ENCODE measurements at regions not wholly inside any gene's neighbourhood (a gene's known extent, or its start where the extent isn't known, plus 50 kb on each side); places are given as distances from the start of the nearest gene placed in this dataset.

GRCh38 chr11:69403556-69404215 is 77.8 kb upstream of the LINC01488 start:
- ATAC-seq (no peak), DNase-seq (ENCODE audit: low spot score in 2 of 2) (no peak)
- peaks cover 4% of the 10 kb centered on the region for H3K9me3 Mint-ChIP-seq
- no peaks in the 10 kb centered on the region for H3K36me3 Mint-ChIP-seq
- H3K27ac Mint-ChIP-seq, result peak overlapping the region; percentile 29
- H3K4me1 Mint-ChIP-seq, result peaks cover 7% of the 10 kb centered on the region
- H3K4me3 Mint-ChIP-seq, result no peak overlapping the region

DNA sequence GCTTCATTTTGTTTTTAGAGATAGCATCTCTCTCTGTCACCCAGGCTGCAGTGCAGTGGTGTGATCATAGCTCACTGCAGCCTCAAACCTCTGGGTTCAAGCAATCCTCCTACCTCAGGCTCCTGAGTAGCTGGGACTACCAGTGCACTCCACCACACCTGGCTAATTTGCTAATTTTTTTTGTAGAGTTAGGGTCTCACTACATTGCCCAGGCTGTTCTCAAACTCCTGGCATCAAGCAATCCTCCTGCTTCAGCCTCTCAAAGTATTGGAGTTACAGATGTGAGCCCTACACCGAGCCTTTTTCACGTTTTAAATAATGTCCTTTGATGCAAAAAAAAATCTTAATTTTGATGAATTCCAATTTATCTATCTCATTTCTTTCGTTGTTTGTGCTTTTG is 75.4 kb upstream of the LINC01488 start:
- peaks cover 12% of the 10 kb centered on the region for H3K4me1 Mint-ChIP-seq
- no peak overlapping the region for H3K27ac Mint-ChIP-seq
- DNase-seq (ENCODE audit: low spot score in 2 of 2) (no peak), ATAC-seq (no peak)
- no peak overlapping the region for H3K4me3 Mint-ChIP-seq
- H3K36me3 Mint-ChIP-seq, result no peaks in the 10 kb centered on the region
- peaks cover 4% of the 10 kb centered on the region for H3K9me3 Mint-ChIP-seq

DNA sequence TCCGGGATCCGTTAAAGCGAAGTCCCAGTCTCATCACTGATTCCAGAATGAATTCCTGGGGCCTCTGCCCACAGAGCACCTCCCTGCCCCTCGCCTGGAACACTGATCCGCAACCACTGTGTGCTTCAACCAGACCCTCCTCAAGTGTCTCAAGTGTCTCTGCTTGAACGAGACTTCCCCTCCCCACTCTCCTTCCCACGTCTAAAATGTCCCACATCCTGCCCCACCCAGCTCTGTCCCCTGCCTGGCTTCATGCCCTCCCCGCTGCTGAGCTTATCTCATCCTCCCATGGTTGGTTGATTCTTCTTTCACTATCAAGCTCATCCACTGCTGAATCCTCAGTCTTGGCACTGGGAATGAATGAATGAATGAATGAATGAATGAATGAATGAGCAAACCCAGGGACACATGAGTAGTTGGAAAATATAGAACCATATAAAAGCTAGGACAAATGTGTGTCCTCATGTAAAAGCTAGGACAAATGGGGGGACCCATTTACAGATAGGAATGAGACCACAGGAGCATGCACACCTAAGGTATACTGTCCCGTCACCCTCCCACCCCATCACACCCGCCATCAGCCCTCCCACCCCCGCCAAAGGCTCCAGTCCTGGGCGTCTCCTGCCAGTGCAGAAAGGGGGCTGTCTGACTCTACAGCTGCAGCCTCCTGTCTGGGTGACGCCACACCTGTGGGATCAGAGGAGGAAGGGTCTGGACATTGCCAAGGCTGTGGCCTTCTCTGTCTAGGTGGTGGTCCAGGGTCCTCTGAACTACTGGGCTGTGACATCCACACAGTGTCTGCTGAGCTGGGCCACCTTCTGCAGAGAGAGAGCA is 71.4 kb upstream of the LINC01488 start:
- Mint-ChIP-seq H3K9me3 (no peaks in the 10 kb centered on the region), H3K36me3 (no peaks in the 10 kb centered on the region), H3K4me3 (no peak overlapping the region), H3K27ac (no peak overlapping the region), H3K4me1 (peaks cover 5% of the 10 kb centered on the region)
- DNase-seq (ENCODE audit: low spot score in 2 of 2) (no peak), ATAC-seq (no peak)

DNA sequence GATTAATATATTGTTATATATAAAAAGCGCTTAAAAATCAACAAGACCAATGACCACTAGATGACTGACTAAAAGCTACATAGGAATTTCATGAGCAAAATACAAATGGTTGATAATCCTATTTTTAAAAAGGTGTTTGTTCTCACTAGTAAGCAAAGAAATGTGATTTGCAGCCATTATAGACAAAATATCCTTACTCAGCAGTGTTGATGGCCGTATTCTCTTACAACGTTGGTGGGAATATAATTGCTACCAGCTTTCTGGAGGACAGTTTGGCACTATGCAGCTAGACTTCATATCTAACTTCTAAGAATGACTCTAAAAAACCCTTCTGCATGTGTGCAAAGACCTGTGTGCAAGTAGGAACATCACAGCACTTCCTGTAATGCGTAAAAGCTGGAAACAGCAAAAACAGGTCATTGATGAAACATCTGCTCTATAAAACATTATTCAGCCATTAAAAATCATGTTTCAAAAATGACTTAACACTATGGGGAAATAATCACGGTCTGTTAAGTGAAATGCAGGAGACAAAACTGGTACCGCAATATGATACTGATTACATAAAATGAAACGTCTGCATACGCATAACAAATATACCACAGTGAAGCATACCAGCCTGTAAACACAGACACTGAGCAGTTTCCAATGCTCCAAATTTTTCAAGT is 70.1 kb upstream of the LINC01488 start:
- no peak for DNase-seq (ENCODE audit: low spot score in 2 of 2)
- Mint-ChIP-seq H3K27ac (no peak overlapping the region), H3K4me3 (no peak overlapping the region), H3K4me1 (peaks cover 5% of the 10 kb centered on the region), H3K36me3 (no peaks in the 10 kb centered on the region), H3K9me3 (no peaks in the 10 kb centered on the region)
- ATAC-seq, result peak; percentile 86

- Mint-ChIP-seq H3K27ac (no peak overlapping the region), H3K9me3 (no peaks in the 10 kb centered on the region), H3K4me1 (peaks cover 5% of the 10 kb centered on the region), H3K36me3 (no peaks in the 10 kb centered on the region), H3K4me3 (no peak overlapping the region)
- no peak for DNase-seq (ENCODE audit: low spot score in 2 of 2)
- no peak for ATAC-seq
These were observed 68.3 kb upstream of the LINC01488 start for GRCh38 chr11:69413015-69413801.

DNA sequence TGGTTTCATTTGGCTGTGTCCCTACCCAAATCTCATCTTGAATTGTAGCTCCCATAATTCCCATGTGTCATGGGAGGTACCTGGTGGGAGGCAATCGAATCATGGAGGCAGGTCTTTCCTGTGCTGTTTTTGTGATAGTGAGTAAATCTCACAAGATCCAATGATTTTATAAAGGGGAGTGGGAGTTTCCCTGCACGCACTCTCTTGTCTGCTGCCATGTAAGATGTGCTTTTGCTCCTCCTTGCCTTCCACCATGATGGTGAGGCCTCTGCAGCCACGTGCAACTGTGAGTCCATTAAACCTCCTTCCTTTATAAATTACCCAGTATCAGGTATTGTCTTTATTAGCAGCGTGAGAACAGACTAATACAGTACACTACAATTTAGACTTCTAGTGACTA is 67.5 kb upstream of the LINC01488 start:
- peaks cover 5% of the 10 kb centered on the region for H3K4me1 Mint-ChIP-seq
- H3K9me3 Mint-ChIP-seq, result no peaks in the 10 kb centered on the region
- ATAC-seq, result no peak
- DNase-seq (ENCODE audit: low spot score in 2 of 2), result no peak
- no peak overlapping the region for H3K4me3 Mint-ChIP-seq
- H3K27ac Mint-ChIP-seq, result no peak overlapping the region
- no peaks in the 10 kb centered on the region for H3K36me3 Mint-ChIP-seq

DNA sequence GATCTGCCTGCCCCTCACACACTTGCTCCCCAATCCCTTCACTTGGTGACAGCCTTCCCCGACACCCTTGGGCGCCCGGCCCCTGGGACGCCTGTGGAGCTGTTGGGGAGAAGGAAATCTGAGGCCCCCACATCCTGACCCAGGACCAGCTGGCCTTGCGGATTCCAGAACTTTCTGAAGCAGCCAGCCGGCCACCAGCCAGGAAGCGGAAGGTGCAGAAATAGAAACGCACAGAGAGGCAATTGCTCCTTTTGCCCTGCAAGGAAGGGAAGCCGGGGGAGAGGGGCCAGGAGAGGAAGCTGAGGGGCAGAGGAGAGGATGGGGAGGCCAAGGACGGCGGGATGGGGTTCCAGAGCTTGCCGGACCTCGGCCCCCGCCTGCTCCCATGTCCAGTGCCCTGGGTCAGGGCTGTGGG is 66.7 kb upstream of the LINC01488 start:
- Mint-ChIP-seq H3K36me3 (no peaks in the 10 kb centered on the region), H3K4me1 (peaks cover 4% of the 10 kb centered on the region), H3K4me3 (no peak overlapping the region), H3K27ac (no peak overlapping the region), H3K9me3 (no peaks in the 10 kb centered on the region)
- ATAC-seq (no peak), DNase-seq (ENCODE audit: low spot score in 2 of 2) (no peak)

- no peaks in the 10 kb centered on the region for H3K36me3 Mint-ChIP-seq
- H3K27ac Mint-ChIP-seq, result no peak overlapping the region
- DNase-seq (ENCODE audit: low spot score in 2 of 2) (no peak), ATAC-seq (no peak)
- no peak overlapping the region for H3K4me3 Mint-ChIP-seq
- no peaks in the 10 kb centered on the region for H3K9me3 Mint-ChIP-seq
- H3K4me1 Mint-ChIP-seq, result no peaks in the 10 kb centered on the region
These were observed 65.9 kb upstream of the LINC01488 start for GRCh38 chr11:69415411-69416142.

DNA sequence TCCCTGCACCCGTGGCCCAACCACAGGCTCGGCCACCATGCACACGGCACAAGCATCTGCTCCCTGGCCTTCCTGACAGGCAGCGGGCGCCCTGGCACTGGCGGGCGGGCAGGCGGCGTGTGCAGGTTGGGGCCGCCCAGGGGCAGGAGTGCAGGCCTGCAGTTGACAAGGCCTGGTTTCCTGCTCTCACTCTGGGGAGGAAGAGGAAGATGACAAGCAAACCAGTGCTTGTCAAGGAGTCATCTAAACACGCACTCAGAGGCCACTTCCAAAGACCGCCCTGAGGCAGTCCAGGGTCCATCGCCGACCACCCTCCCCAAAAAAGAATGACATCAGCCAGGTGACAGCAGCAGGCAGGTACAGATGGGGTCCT is 65.3 kb upstream of the LINC01488 start:
- Mint-ChIP-seq H3K4me1 (no peaks in the 10 kb centered on the region), H3K36me3 (no peaks in the 10 kb centered on the region), H3K27ac (no peak overlapping the region), H3K4me3 (no peak overlapping the region), H3K9me3 (no peaks in the 10 kb centered on the region)
- DNase-seq (ENCODE audit: low spot score in 2 of 2) (no peak), ATAC-seq (no peak)

- no peak for DNase-seq (ENCODE audit: low spot score in 2 of 2)
- Mint-ChIP-seq H3K27ac (no peak overlapping the region), H3K36me3 (no peaks in the 10 kb centered on the region), H3K9me3 (no peaks in the 10 kb centered on the region), H3K4me3 (no peak overlapping the region), H3K4me1 (no peaks in the 10 kb centered on the region)
- ATAC-seq, result no peak
These were observed 64.4 kb upstream of the LINC01488 start for GRCh38 chr11:69416762-69417698.

DNA sequence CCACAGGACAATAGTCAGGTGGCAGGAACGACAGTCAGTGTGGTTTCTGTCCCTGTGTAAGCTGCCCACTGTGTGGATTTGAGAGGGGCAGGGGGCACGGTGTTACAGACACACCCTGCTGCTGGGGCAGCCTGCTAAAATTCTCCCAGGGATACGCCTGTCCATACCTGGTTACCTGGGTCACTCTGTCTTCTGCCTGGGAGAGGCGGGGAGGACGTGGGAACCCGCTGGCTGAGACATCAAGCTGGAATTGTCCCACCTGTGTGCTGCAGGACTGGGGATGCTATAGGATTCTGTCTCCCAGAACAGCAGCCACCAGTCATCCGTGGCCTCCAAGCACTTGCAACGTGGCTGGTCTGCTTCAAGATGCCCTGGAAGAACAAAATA is 63.8 kb upstream of the LINC01488 start:
- no peaks in the 10 kb centered on the region for H3K9me3 Mint-ChIP-seq
- no peak for ATAC-seq
- H3K36me3 Mint-ChIP-seq, result no peaks in the 10 kb centered on the region
- H3K4me3 Mint-ChIP-seq, result no peak overlapping the region
- DNase-seq (ENCODE audit: low spot score in 2 of 2), result no peak
- no peak overlapping the region for H3K27ac Mint-ChIP-seq
- H3K4me1 Mint-ChIP-seq, result no peaks in the 10 kb centered on the region

DNA sequence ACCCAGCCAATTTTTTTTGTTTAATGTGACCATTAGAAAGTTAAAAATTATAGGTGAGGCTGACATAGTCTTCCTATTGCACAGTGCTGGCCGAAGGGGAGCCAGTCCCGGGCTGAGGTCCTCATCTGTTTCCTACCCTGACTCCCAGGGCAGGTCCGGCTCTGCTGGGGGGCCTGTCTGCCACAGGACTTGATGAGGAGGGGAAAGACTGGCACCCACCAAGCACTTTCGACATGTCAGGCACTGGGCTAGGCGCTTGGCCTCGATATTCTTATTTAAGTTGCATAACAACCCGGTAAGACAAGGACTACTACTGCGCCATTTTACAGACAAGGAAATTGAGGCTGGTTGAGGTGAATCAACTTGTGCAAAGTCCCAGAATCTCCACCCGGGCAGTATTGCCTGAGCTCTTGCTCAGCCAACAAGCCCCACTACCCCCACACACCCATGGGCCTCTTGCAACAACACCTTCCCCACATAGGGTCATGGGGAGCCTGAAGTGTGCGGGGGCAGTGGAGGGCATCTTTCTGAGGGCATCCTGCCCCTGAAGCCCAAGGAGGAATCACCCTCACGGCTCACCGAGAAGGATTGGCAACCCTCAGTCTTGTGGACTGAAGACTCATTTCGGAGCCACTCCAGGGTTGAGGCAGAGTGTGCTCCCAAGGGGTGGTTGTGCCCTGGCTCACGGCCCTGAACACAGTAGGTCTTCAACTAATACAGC is 62.7 kb upstream of the LINC01488 start:
- ATAC-seq (no peak), DNase-seq (ENCODE audit: low spot score in 2 of 2) (no peak)
- Mint-ChIP-seq H3K4me3 (no peak overlapping the region), H3K36me3 (no peaks in the 10 kb centered on the region), H3K9me3 (no peaks in the 10 kb centered on the region), H3K4me1 (no peaks in the 10 kb centered on the region), H3K27ac (no peak overlapping the region)

GRCh38 chr11:69419662-69420395 is 61.6 kb upstream of the LINC01488 start:
- DNase-seq (ENCODE audit: low spot score in 2 of 2), result no peak
- no peak for ATAC-seq
- no peak overlapping the region for H3K4me3 Mint-ChIP-seq
- no peak overlapping the region for H3K27ac Mint-ChIP-seq
- H3K9me3 Mint-ChIP-seq, result peaks cover 2% of the 10 kb centered on the region
- no peaks in the 10 kb centered on the region for H3K4me1 Mint-ChIP-seq
- no peaks in the 10 kb centered on the region for H3K36me3 Mint-ChIP-seq

All from stimulated activated effector memory CD8-positive, alpha-beta T cell treated with anti-CD3 and anti-CD28 coated beads, Interleukin-12 subunit alpha, Interleukin-12 subunit beta, amount 100 ng/mL, for 72 hours (primary cell).